ENCODE measurements at regions not wholly inside any gene's neighbourhood (a gene's known extent, or its start where the extent isn't known, plus 50 kb on each side); places are given as distances from the start of the nearest gene placed in this dataset.

DNA sequence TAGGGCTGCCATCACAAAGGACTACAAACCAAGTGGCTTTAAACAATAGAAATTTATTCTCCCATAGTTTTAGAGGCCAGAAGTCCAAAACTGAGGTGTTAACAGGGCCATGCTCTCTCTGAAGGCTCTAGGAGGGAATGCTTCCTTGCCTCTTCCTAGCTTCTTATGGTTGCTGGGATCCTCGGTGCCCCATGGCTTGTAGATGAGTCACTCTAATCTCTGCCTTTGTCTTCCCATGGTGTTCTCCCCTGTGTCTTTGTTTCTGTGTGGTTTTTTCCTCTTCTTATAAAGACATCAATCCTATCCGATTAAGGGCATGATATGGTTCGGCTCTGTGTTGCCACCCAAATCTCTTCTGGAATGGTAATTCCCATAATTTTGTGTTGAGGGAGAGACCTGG is 178.8 kb upstream of the NREP start:
- Histone ChIP-seq H3K9me3 (no peaks in the 10 kb centered on the region), H3K4me3 (no peak overlapping the region), H3K27ac (no peak overlapping the region), H3K4me1 (no peaks in the 10 kb centered on the region), H3K27me3 (no peaks in the 10 kb centered on the region), H3K36me3 (no peaks in the 10 kb centered on the region)
- TF ChIP-seq, protein P1, sequence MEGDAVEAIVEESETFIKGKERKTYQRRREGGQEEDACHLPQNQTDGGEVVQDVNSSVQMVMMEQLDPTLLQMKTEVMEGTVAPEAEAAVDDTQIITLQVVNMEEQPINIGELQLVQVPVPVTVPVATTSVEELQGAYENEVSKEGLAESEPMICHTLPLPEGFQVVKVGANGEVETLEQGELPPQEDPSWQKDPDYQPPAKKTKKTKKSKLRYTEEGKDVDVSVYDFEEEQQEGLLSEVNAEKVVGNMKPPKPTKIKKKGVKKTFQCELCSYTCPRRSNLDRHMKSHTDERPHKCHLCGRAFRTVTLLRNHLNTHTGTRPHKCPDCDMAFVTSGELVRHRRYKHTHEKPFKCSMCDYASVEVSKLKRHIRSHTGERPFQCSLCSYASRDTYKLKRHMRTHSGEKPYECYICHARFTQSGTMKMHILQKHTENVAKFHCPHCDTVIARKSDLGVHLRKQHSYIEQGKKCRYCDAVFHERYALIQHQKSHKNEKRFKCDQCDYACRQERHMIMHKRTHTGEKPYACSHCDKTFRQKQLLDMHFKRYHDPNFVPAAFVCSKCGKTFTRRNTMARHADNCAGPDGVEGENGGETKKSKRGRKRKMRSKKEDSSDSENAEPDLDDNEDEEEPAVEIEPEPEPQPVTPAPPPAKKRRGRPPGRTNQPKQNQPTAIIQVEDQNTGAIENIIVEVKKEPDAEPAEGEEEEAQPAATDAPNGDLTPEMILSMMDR (IDR thresholded peaks at IDR 0.05), result no peak
- no peak for TF ChIP-seq POLR2A (IDR thresholded peaks at IDR 0.05)
- TF ChIP-seq POLR2AphosphoS5 (IDR thresholded peaks at IDR 0.05; ENCODE audit: insufficient read depth in 1 of 2, low read depth in 1 of 2), result no peak
- intact Hi-C loops (cut with DNase I), result no loop called here
- DNase-seq (ENCODE audit: extremely low spot score in 2 of 2), result no peak

DNA sequence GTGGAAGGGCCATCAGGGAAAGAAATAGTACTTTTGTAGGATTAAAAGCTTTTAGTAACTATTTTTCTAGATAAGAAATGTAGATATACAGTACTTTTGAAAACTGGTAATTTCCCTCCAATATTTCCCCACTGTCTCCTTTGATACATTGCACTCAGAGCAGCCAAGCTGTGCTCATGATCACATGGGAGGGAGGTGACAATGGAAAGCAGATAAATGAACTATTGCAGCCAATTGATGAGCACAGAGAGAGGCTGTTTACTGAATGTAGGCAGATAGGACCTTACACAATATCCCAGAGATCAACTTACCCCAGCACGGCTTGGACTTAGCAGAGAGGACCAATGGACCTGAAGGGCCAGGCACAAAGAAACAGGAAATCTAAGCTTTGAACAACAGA is 178.0 kb upstream of the NREP start:
- H3K4me3 ChIP-seq, result no peak overlapping the region
- DNase-seq (ENCODE audit: extremely low spot score in 2 of 2), result no peak
- intact Hi-C loops (cut with DNase I), result no loop called here
- no peaks in the 10 kb centered on the region for H3K9me3 ChIP-seq
- no peaks in the 10 kb centered on the region for H3K36me3 ChIP-seq
- TF ChIP-seq POLR2AphosphoS5 (IDR thresholded peaks at IDR 0.05; ENCODE audit: insufficient read depth in 1 of 2, low read depth in 1 of 2) (no peak), POLR2A (IDR thresholded peaks at IDR 0.05) (no peak)
- TF ChIP-seq, protein P1 (IDR thresholded peaks at IDR 0.05), result no peak
- H3K4me1 ChIP-seq, result no peaks in the 10 kb centered on the region
- no peaks in the 10 kb centered on the region for H3K27me3 ChIP-seq
- no peak overlapping the region for H3K27ac ChIP-seq

DNA sequence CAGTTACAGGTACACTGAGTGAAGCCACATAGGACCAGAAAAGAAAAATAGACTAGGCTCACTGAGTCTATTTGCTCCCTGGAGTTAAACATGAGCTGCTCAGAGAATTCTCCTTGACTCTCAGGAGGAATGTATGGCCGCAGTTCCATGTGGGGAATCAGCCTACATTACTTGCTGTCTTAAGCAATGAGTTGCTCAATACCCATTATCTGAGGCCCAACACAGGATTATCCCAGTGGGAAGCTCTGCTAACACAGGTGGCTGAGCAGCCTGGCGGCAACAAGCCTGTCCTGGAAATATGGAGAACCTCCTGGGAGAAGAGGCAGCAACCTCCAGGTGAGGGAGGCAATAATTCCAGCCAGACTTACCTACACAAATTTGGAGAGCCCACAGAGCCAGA is 177.5 kb upstream of the NREP start:
- Histone ChIP-seq H3K27ac (no peak overlapping the region), H3K4me3 (no peak overlapping the region), H3K27me3 (no peaks in the 10 kb centered on the region), H3K36me3 (no peaks in the 10 kb centered on the region), H3K4me1 (no peaks in the 10 kb centered on the region), H3K9me3 (no peaks in the 10 kb centered on the region)
- TF ChIP-seq, protein P1 (IDR thresholded peaks at IDR 0.05), result no peak
- TF ChIP-seq POLR2AphosphoS5 (IDR thresholded peaks at IDR 0.05; ENCODE audit: insufficient read depth in 1 of 2, low read depth in 1 of 2) (no peak), POLR2A (IDR thresholded peaks at IDR 0.05) (no peak)
- no peak for DNase-seq (ENCODE audit: extremely low spot score in 2 of 2)
- intact Hi-C loops (cut with DNase I), result no loop called here

DNA sequence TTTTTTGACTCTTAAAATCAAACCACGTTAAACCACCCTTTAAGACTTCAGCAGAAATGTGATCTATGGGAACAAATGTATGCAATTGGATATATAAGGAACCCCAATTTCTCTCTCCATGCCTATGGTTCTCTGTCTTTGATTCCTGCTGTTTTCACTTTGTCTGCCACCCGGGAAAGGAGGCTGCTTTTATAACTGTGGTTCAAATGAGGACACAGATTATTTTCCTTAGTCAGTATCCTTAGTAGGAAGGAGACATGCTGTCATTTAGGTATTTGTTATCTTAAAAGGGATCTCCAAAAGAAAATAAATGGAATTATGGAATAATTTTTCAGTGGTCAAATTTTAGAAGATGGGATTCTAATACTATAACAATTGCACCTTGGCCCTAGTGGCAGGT is 176.1 kb upstream of the NREP start:
- Histone ChIP-seq H3K27me3 (no peaks in the 10 kb centered on the region), H3K4me3 (no peak overlapping the region), H3K27ac (no peak overlapping the region), H3K4me1 (no peaks in the 10 kb centered on the region), H3K36me3 (no peaks in the 10 kb centered on the region), H3K9me3 (no peaks in the 10 kb centered on the region)
- intact Hi-C loops (cut with DNase I), result no loop called here
- TF ChIP-seq, protein P1 (IDR thresholded peaks at IDR 0.05), result no peak
- TF ChIP-seq POLR2AphosphoS5 (IDR thresholded peaks at IDR 0.05; ENCODE audit: insufficient read depth in 1 of 2, low read depth in 1 of 2) (no peak), POLR2A (IDR thresholded peaks at IDR 0.05) (no peak)
- DNase-seq (ENCODE audit: extremely low spot score in 2 of 2), result no peak

DNA sequence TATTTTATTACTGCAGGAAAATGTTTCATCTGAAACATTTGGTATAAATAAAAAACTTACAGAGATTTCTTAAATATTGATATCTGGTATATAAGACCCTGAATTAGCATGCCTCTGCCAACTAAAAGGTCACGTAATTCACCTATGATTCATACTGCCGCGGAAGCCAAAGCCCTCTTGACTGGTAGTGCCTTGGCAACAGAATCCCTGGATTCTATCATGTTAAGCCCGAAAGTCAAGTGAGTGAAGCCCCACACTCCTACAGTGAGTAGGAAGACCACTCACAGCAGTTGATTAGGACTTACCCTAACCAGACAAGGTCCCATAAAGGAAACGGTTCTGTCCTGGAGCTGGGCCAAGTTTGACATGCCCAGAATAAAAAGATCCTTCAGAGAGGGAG is 175.6 kb upstream of the NREP start:
- Histone ChIP-seq H3K36me3 (no peaks in the 10 kb centered on the region), H3K27me3 (no peaks in the 10 kb centered on the region), H3K4me3 (no peak overlapping the region), H3K4me1 (no peaks in the 10 kb centered on the region), H3K27ac (no peak overlapping the region), H3K9me3 (no peaks in the 10 kb centered on the region)
- DNase-seq (ENCODE audit: extremely low spot score in 2 of 2), result no peak
- intact Hi-C loops (cut with DNase I), result no loop called here
- TF ChIP-seq POLR2AphosphoS5 (IDR thresholded peaks at IDR 0.05; ENCODE audit: insufficient read depth in 1 of 2, low read depth in 1 of 2) (no peak), POLR2A (IDR thresholded peaks at IDR 0.05) (no peak)
- TF ChIP-seq, protein P1 (IDR thresholded peaks at IDR 0.05), result no peak

Measured in vagina (tissue), 2 donors.